H1 (cell line): ENCODE measurements at regions not wholly inside any gene's neighbourhood (a gene's known extent, or its start where the extent isn't known, plus 50 kb on each side); places are given as distances from the start of the nearest gene placed in this dataset.

Source experiments
- BRCA1 ChIP-seq: IDR thresholded peaks from 2 replicates; pipeline ENCODE4 v1.6.1; 2012; ENCODE audit warnings: low read depth, low read length, improper control_type of control experiment
- CHD7 ChIP-seq: fragments of 300-600 bp; sonication (generic); IDR thresholded peaks from 2 replicates; pipeline ENCODE4 v1.7.1; 2012; ENCODE audit warnings: low read length, moderate library complexity, mild to moderate bottlenecking, inconsistent platforms; ENCODE audit not compliant: insufficient replicate concordance
- TAF1 ChIP-seq: IDR thresholded peaks from 2 replicates; pipeline ENCODE4 v1.6.1; 2011; ENCODE audit warnings: mild to moderate bottlenecking, low read depth, low read length
- TAF7 ChIP-seq: optimal IDR thresholded peaks from 2 replicates; pipeline ENCODE3; 2011; ENCODE audit warnings: low read depth, mild to moderate bottlenecking, inconsistent platforms, low read length, moderate library complexity, borderline replicate concordance
- TCF12 ChIP-seq: IDR thresholded peaks from 2 replicates; pipeline ENCODE4 v1.6.1; 2011; ENCODE audit warnings: low read depth, mild to moderate bottlenecking, low read length
- YY1 ChIP-seq: IDR thresholded peaks from 2 replicates; pipeline ENCODE4 v1.6.1; 2011; ENCODE audit warnings: low read depth, mild to moderate bottlenecking, low read length
- ZNF274 ChIP-seq: IDR thresholded peaks from 2 replicates; pipeline ENCODE4 v1.7.0; 2012; ENCODE audit warnings: low read length, borderline replicate concordance; ENCODE audit errors: extremely low read depth

- no peak for TF ChIP-seq CHD7
- no peak for TF ChIP-seq BRCA1
- no peak for TF ChIP-seq TCF12
- no peak for TF ChIP-seq TAF1
- TF ChIP-seq TAF7 = no peak
- TF ChIP-seq YY1 = no peak
- no peak for TF ChIP-seq ZNF274
Measured at GRCh38 chr3:5563537-5564277, 376.2 kb downstream of the EDEM1 start (continued).
